Endothelial cell of umbilical vein (primary cell): ENCODE measurements at regions not wholly inside any gene's neighbourhood (a gene's known extent, or its start where the extent isn't known, plus 50 kb on each side); places are given as distances from the start of the nearest gene placed in this dataset.

Experiments used
- BruUV-seq: library from RNA; stranded (reverse); fragments of 400-500 nt; replicated peaks from 2 replicates; lab custom pipeline; 2021; lab: Mats Ljungman, UMichigan
- CTCF ChIA-PET: fragments of 300-600, 350-600 bp; sonication (Branson Sonifier 250); formaldehyde crosslinking; loops from one replicate; lab custom pipeline; 2021; ENCODE audit warnings: antibody characterized with exemption, inconsistent platforms; lab: Charles Lee
- POLR2A ChIA-PET: fragments of 300-600, 350-600 bp; sonication (Branson Sonifier 250); formaldehyde crosslinking; loops from one replicate; lab custom pipeline; 2021; ENCODE audit warnings: antibody characterized with exemption, inconsistent platforms; lab: Charles Lee
- DNase-seq: peaks from one replicate; pipeline ENCODE4 v3.0.0-alpha.2; 2011; ENCODE audit warnings: low read depth, low spot score
- FAIRE-seq: peaks from 2 replicates; lab custom pipeline; 2011; peaks lifted over from hg19 to GRCh38; lab: Jason Lieb, UNC
- H2AFZ ChIP-seq: 2 replicates; pipeline ENCODE4 v1.6.0; 2012; ENCODE audit warnings: low read depth, low read length, control low read depth, inconsistent platforms
- H3K27ac ChIP-seq: 2 replicates; pipeline ENCODE4 v1.5.1; 2011; ENCODE audit warnings: low read depth, mild to moderate bottlenecking, control low read depth, low read length, moderate library complexity; ENCODE audit not compliant: insufficient read depth
- H3K27me3 ChIP-seq, 2 experiments: 2 replicates each; pipeline versions ENCODE4 v1.6.0 to v1.6.1; 2011; ENCODE audit warnings: low read length in 2 of 2, mixed read lengths in 1 of 2; ENCODE audit not compliant: control insufficient read depth in 2 of 2, insufficient read depth in 2 of 2
- H3K36me3 ChIP-seq, 2 experiments: 2 replicates in 1 of 2; 3 replicates in 1 of 2; pipeline ENCODE4 v1.5.1; 2011; ENCODE audit warnings: low read length in 2 of 2, mild to moderate bottlenecking in 1 of 2, moderate library complexity in 1 of 2; ENCODE audit not compliant: control insufficient read depth in 2 of 2, insufficient read depth in 2 of 2; ENCODE audit errors: extremely low read depth in 1 of 2
- H3K4me1 ChIP-seq: 3 replicates; pipeline ENCODE4 v1.5.1; 2011; ENCODE audit warnings: mild to moderate bottlenecking, low read length; ENCODE audit not compliant: control insufficient read depth, insufficient read depth; ENCODE audit errors: extremely low read depth
- H3K4me2 ChIP-seq: 2 replicates; pipeline ENCODE4 v1.6.1; 2011; ENCODE audit warnings: low read length, control low read depth, mixed read lengths; ENCODE audit not compliant: insufficient read depth
- H3K4me3 ChIP-seq, 3 experiments: fragments of 200-600 bp in 1 of 3; sonication (generic), shearing (Covaris generic) in 1 of 3; replicated peaks in 1 of 3; 2 replicates each; pipeline ENCODE4 v1.5.1; 2011 to 2016; ENCODE audit warnings: control low read depth in 3 of 3, low read length in 3 of 3, mild to moderate bottlenecking in 2 of 3, inconsistent platforms in 1 of 3, low read depth in 1 of 3, moderate library complexity in 1 of 3; ENCODE audit not compliant: insufficient read depth in 1 of 3
- H3K79me2 ChIP-seq: 2 replicates; pipeline ENCODE4 v1.6.0; 2012; ENCODE audit warnings: low read length, inconsistent platforms; ENCODE audit not compliant: control insufficient read depth, insufficient read depth
- H3K9ac ChIP-seq: replicated peaks from 2 replicates; pipeline ENCODE3; 2011; ENCODE audit warnings: low read length, control low read depth; ENCODE audit not compliant: insufficient read depth; ENCODE audit errors: extremely low read depth
- H3K9me1 ChIP-seq: replicated peaks from 3 replicates; pipeline ENCODE4 v1.6.0; 2011; ENCODE audit warnings: mild to moderate bottlenecking, low read length; ENCODE audit not compliant: control insufficient read depth, insufficient read depth; ENCODE audit errors: extremely low read depth
- H3K9me3 ChIP-seq: replicated peaks from 2 replicates; pipeline ENCODE4 v1.5.1; 2012; ENCODE audit warnings: low read length, inconsistent platforms; ENCODE audit not compliant: control insufficient read depth, insufficient read depth
- H4K20me1 ChIP-seq: replicated peaks from 2 replicates; pipeline ENCODE3; 2011; ENCODE audit warnings: mild to moderate bottlenecking, low read length; ENCODE audit not compliant: control insufficient read depth, insufficient read depth; ENCODE audit errors: extremely low read depth
- CTCF ChIP-seq, 2 donors: IDR thresholded peaks; 1 replicate in 1 of 2; 2 replicates in 1 of 2; pipeline ENCODE4 v1.5.1; 2011; ENCODE audit warnings: low read length in 2 of 2, mild to moderate bottlenecking in 2 of 2, moderate library complexity in 2 of 2, control low read depth in 1 of 2, inconsistent platforms in 1 of 2, low read depth in 1 of 2; ENCODE audit not compliant: insufficient read depth in 1 of 2; ENCODE audit errors: extremely low read depth in 1 of 2
- EZH2 ChIP-seq: IDR thresholded peaks from 2 replicates; pipeline ENCODE4 v1.6.1; 2012; ENCODE audit warnings: borderline replicate concordance, low read depth, mild to moderate bottlenecking, moderate library complexity, low read length, inconsistent platforms; ENCODE audit not compliant: severe bottlenecking
- FOS ChIP-seq: IDR thresholded peaks from 2 replicates; pipeline ENCODE4 v1.6.1; 2011; ENCODE audit warnings: mild to moderate bottlenecking, low read length, moderate library complexity, borderline replicate concordance; ENCODE audit not compliant: insufficient read depth
- GATA2 ChIP-seq: IDR thresholded peaks from 2 replicates; pipeline ENCODE4 v1.7.0; 2011; ENCODE audit warnings: low read depth, mild to moderate bottlenecking, moderate library complexity, mixed read lengths, low read length; ENCODE audit not compliant: insufficient read length, insufficient read depth
- JUN ChIP-seq: IDR thresholded peaks from 2 replicates; pipeline ENCODE4 v1.6.1; 2011; ENCODE audit warnings: borderline replicate concordance, low read depth; ENCODE audit not compliant: insufficient read length, insufficient read depth
- MAX ChIP-seq: IDR thresholded peaks from 2 replicates; pipeline ENCODE4 v1.6.1; 2011; ENCODE audit not compliant: insufficient read depth, insufficient read length
- MYC ChIP-seq: IDR thresholded peaks from one replicate; pipeline ENCODE4 v1.6.1; 2011; ENCODE audit warnings: mild to moderate bottlenecking, low read depth, low read length
- POLR2A ChIP-seq: IDR thresholded peaks from 2 replicates; pipeline ENCODE4 v1.6.1; 2012; ENCODE audit warnings: low read depth, mild to moderate bottlenecking, control low read depth, low read length
- POLR2AphosphoS5 ChIP-seq: IDR thresholded peaks from 2 replicates; pipeline ENCODE4 v1.6.1; 2012; ENCODE audit warnings: low read depth, mild to moderate bottlenecking, control low read depth, low read length, moderate library complexity; ENCODE audit not compliant: insufficient read depth
- dilution Hi-C: fragments of 300-500 bp; cut with MboI; formaldehyde crosslinking; loops from one replicate; pipeline ENCODE4 v1.15.0; 2019; ENCODE audit warnings: low sequenced_read_pairs; ENCODE audit not compliant: extremely low pct_ligation_motif_present
- intact Hi-C: fragments of 100-400 bp; cut with micrococcal nuclease; formaldehyde crosslinking; loops from one replicate; pipeline ENCODE4 v1.10.0; 2022

- Histone ChIP-seq H3K36me3 (no peaks in the 10 kb centered on the region), H2AFZ (no peak overlapping the region), H3K4me3 (no peak overlapping the region), H3K9me1 (no peaks in the 10 kb centered on the region), H3K79me2 (no peaks in the 10 kb centered on the region), H3K27me3 (no peaks in the 10 kb centered on the region), H3K9me3 (no peaks in the 10 kb centered on the region), H3K4me1 (no peaks in the 10 kb centered on the region), H3K4me2 (no peak overlapping the region), H3K27ac (no peak overlapping the region), H4K20me1 (no peaks in the 10 kb centered on the region), H3K9ac (no peak overlapping the region)
- dilution Hi-C loops, result no loop called here
- no TSS peak for BruUV-seq
- no peak for TF ChIP-seq MYC
- TF ChIP-seq FOS, result no peak
- no peak for TF ChIP-seq POLR2AphosphoS5
- TF ChIP-seq POLR2A, result no peak
- no peak for TF ChIP-seq EZH2
- TF ChIP-seq GATA2, result no peak
- no peak for TF ChIP-seq CTCF (IDR thresholded peaks at IDR 0.05; ENCODE audit: extremely low read depth in 1 of 2, insufficient read depth in 1 of 2, low read depth in 1 of 2, low read length in 2 of 2)
- DNase-seq (no peak), FAIRE-seq (no peak)
- CTCF ChIA-PET, result no interaction called here
- POLR2A ChIA-PET, result no interaction called here
- intact Hi-C loops, result no loop called here
These were observed 542.1 kb upstream of the HS3ST1 start for GRCh38 chr4:11970754-11971153.

- no peaks in the 10 kb centered on the region for H4K20me1 ChIP-seq
- BruUV-seq, result no TSS peak
- H2AFZ ChIP-seq, result peak overlapping the region; percentile 51
- FAIRE-seq (no peak), DNase-seq (no peak)
- H3K4me2 ChIP-seq, result no peak overlapping the region
- TF ChIP-seq FOS (no peak), JUN (no peak), GATA2 (no peak), POLR2AphosphoS5 (no peak), CTCF (IDR thresholded peaks at IDR 0.05; ENCODE audit: extremely low read depth in 1 of 2, insufficient read depth in 1 of 2, low read depth in 1 of 2, low read length in 2 of 2) (no peak), MYC (no peak), POLR2A (no peak), EZH2 (no peak), MAX (no peak)
- no peaks in the 10 kb centered on the region for H3K27me3 ChIP-seq
- intact Hi-C loops, result no loop called here
- POLR2A ChIA-PET, result no interaction called here
- no peaks in the 10 kb centered on the region for H3K9me1 ChIP-seq
- H3K9me3 ChIP-seq, result no peaks in the 10 kb centered on the region
- H3K4me3 ChIP-seq, result no peak overlapping the region
- H3K36me3 ChIP-seq, result no peaks in the 10 kb centered on the region
- no peak overlapping the region for H3K27ac ChIP-seq
- H3K9ac ChIP-seq, result no peak overlapping the region
- H3K4me1 ChIP-seq, result no peaks in the 10 kb centered on the region
- dilution Hi-C loops, result no loop called here
- CTCF ChIA-PET, result interaction anchor here (1.2 to 1.5 kb wide), 2 partner anchors 10 to 13 kb away, joined by 3 to 8 read pairs; no protein-coding TSS in a partner anchor
- no peaks in the 10 kb centered on the region for H3K79me2 ChIP-seq
These were observed 538.1 kb upstream of the HS3ST1 start for GRCh38 chr4:11966782-11967181.
